ENCODE measurements at regions not wholly inside any gene's neighbourhood (a gene's known extent, or its start where the extent isn't known, plus 50 kb on each side); places are given as distances from the start of the nearest gene placed in this dataset.

GRCh38 chr14:53601409-53601808, 355.2 kb downstream of the BMP4 start:
- no peak for DNase-seq

GRCh38 chr14:53599221-53599945, 357.2 kb downstream of the BMP4 start:
- DNase-seq = no peak

GRCh38 chr14:53596853-53597525, 359.6 kb downstream of the BMP4 start:
- DNase-seq = no peak

- DNase-seq = no peak
Measured at GRCh38 chr14:53591816-53592215, 364.8 kb downstream of the BMP4 start.

GRCh38 chr14:53581504-53581903, 375.1 kb downstream of the BMP4 start:
- no peak for DNase-seq

GRCh38 chr14:53571641-53572328, 384.8 kb downstream of the BMP4 start:
- DNase-seq = no peak

- DNase-seq = no peak
Measured at GRCh38 chr14:53570411-53571387, 385.9 kb downstream of the BMP4 start.

- DNase-seq = no peak
Measured at GRCh38 chr14:53569446-53569845, 387.2 kb downstream of the BMP4 start.

GRCh38 chr14:53567236-53567780, 389.3 kb downstream of the BMP4 start:
- no peak for DNase-seq

- no peak for DNase-seq
Measured at GRCh38 chr14:53564870-53565269, 391.8 kb downstream of the BMP4 start.

GRCh38 chr14:53563628-53564027, 393.0 kb downstream of the BMP4 start:
- DNase-seq = no peak

GRCh38 chr14:53553221-53553620, 400.1 kb upstream of the DDHD1 start:
- DNase-seq = no peak

GRCh38 chr14:53551862-53552261, 398.7 kb upstream of the DDHD1 start:
- DNase-seq = no peak

GRCh38 chr14:53550776-53551175, 397.7 kb upstream of the DDHD1 start:
- DNase-seq = no peak

GRCh38 chr14:53549956-53550355, 396.8 kb upstream of the DDHD1 start:
- DNase-seq = no peak

- no peak for DNase-seq
Measured at GRCh38 chr14:53547593-53547992, 394.5 kb upstream of the DDHD1 start.

- no peak for DNase-seq
Measured at GRCh38 chr14:53545217-53545616, 392.1 kb upstream of the DDHD1 start.

GRCh38 chr14:53542732-53543131, 389.6 kb upstream of the DDHD1 start:
- DNase-seq = peak; percentile 37

- DNase-seq = no peak
Measured at GRCh38 chr14:53541411-53541810, 388.3 kb upstream of the DDHD1 start.

GRCh38 chr14:53539489-53540126, 386.5 kb upstream of the DDHD1 start:
- DNase-seq = peak; percentile 84

- DNase-seq = no peak
Measured at GRCh38 chr14:53538316-53538881, 385.3 kb upstream of the DDHD1 start.
